ENCODE measurements at regions not wholly inside any gene's neighbourhood (a gene's known extent, or its start where the extent isn't known, plus 50 kb on each side); places are given as distances from the start of the nearest gene placed in this dataset.

- TF ChIP-seq CSDC2 (CRISPR knock-in tag; IDR thresholded peaks at IDR 0.05) (no peak), ISL1 (CRISPR knock-in tag; IDR thresholded peaks at IDR 0.05) (no peak), TSHZ2 (CRISPR knock-in tag; IDR thresholded peaks at IDR 0.05) (no peak), GLIS3 (CRISPR knock-in tag; IDR thresholded peaks at IDR 0.05) (no peak), PATZ1 (CRISPR knock-in tag; IDR thresholded peaks at IDR 0.05; ENCODE audit: borderline replicate concordance) (no peak), ZFP3 (CRISPR knock-in tag; IDR thresholded peaks at IDR 0.05) (no peak), POU6F1 (CRISPR knock-in tag; IDR thresholded peaks at IDR 0.05; ENCODE audit: borderline replicate concordance, low read depth) (no peak), ZFP30 (CRISPR knock-in tag; IDR thresholded peaks at IDR 0.05) (no peak), ZNF70 (CRISPR knock-in tag; IDR thresholded peaks at IDR 0.05) (no peak), CSRNP3 (CRISPR knock-in tag; IDR thresholded peaks at IDR 0.05) (no peak), ARNTL (CRISPR knock-in tag; IDR thresholded peaks at IDR 0.05; ENCODE audit: borderline replicate concordance, low read depth) (no peak), OSR1 (CRISPR knock-in tag; IDR thresholded peaks at IDR 0.05) (no peak), CREB5 (CRISPR knock-in tag; IDR thresholded peaks at IDR 0.05; ENCODE audit: low read depth) (no peak), ESRRG (CRISPR knock-in tag; IDR thresholded peaks at IDR 0.05) (no peak), ZNF8 (CRISPR knock-in tag; IDR thresholded peaks at IDR 0.05) (no peak), ZC3H10 (CRISPR knock-in tag; IDR thresholded peaks at IDR 0.05) (no peak), PPARA (CRISPR knock-in tag; IDR thresholded peaks at IDR 0.05; ENCODE audit: borderline replicate concordance) (no peak), SNAI2 (CRISPR knock-in tag; IDR thresholded peaks at IDR 0.05) (no peak), TOX (CRISPR knock-in tag; IDR thresholded peaks at IDR 0.05; ENCODE audit: borderline replicate concordance) (no peak), ZNF565 (CRISPR knock-in tag; conservative IDR thresholded peaks at IDR 0.05; ENCODE audit: low read depth) (no peak)
- no peak for ATAC-seq
These were observed 160.6 kb downstream of the PALM2AKAP2 start for GRCh38 chr9:109940561-109940960.

GRCh38 chr9:109941771-109942170 lies 161.8 kb downstream of the PALM2AKAP2 start:
- TF ChIP-seq ZFP30 (CRISPR knock-in tag; IDR thresholded peaks at IDR 0.05) (no peak), ZFP3 (CRISPR knock-in tag; IDR thresholded peaks at IDR 0.05) (no peak), POU6F1 (CRISPR knock-in tag; IDR thresholded peaks at IDR 0.05; ENCODE audit: borderline replicate concordance, low read depth) (no peak), CREB5 (CRISPR knock-in tag; IDR thresholded peaks at IDR 0.05; ENCODE audit: low read depth) (no peak), CSRNP3 (CRISPR knock-in tag; IDR thresholded peaks at IDR 0.05) (no peak), ESRRG (CRISPR knock-in tag; IDR thresholded peaks at IDR 0.05) (no peak), CSDC2 (CRISPR knock-in tag; IDR thresholded peaks at IDR 0.05) (no peak), ZNF8 (CRISPR knock-in tag; IDR thresholded peaks at IDR 0.05) (no peak), ZNF565 (CRISPR knock-in tag; conservative IDR thresholded peaks at IDR 0.05; ENCODE audit: low read depth) (no peak)
- ATAC-seq = no peak
